HG03039 (cell line): ENCODE measurements at regions not wholly inside any gene's neighbourhood (a gene's known extent, or its start where the extent isn't known, plus 50 kb on each side); places are given as distances from the start of the nearest gene placed in this dataset.
"Not testable (repeated sequence)": the region's sequence is repeated elsewhere in the genome, so short reads cannot be mapped to it uniquely, and the experiment has no call there.

ENCODE experiments used
- ATAC-seq: cut with Tn5 transposase; IDR thresholded peaks from one replicate; pipeline ENCODE4 v1.9.1; 2021; ENCODE audit warnings: mild to moderate bottlenecking, moderate library complexity; ENCODE audit not compliant: unreplicated experiment

GRCh38 chr1:185441605-185442004 is 124.6 kb upstream of the IVNS1ABP start:
- ATAC-seq, result no peak

GRCh38 chr1:185440877-185441276 is 123.8 kb upstream of the IVNS1ABP start:
- ATAC-seq, result no peak

GRCh38 chr1:185439727-185440415 is 122.8 kb upstream of the IVNS1ABP start:
- ATAC-seq, result peak; percentile 79

- ATAC-seq, result no peak
Measured at GRCh38 chr1:185438936-185439335, 121.9 kb upstream of the IVNS1ABP start.

- ATAC-seq, result no peak
Measured at GRCh38 chr1:185435696-185436379, 118.8 kb upstream of the IVNS1ABP start.

- no peak for ATAC-seq
Measured at GRCh38 chr1:185434721-185435120, 117.7 kb upstream of the IVNS1ABP start.

- ATAC-seq, result no peak
Measured at GRCh38 chr1:185433667-185434066, 116.6 kb upstream of the IVNS1ABP start.

GRCh38 chr1:185432948-185433347 is 115.9 kb upstream of the IVNS1ABP start:
- ATAC-seq, result no peak

GRCh38 chr1:185431612-185432011 is 114.6 kb upstream of the IVNS1ABP start:
- ATAC-seq, result no peak

GRCh38 chr1:185429668-185430067 is 112.6 kb upstream of the IVNS1ABP start:
- ATAC-seq, result not testable (repeated sequence)

- no peak for ATAC-seq
Measured at GRCh38 chr1:185427776-185428175, 110.7 kb upstream of the IVNS1ABP start.

- no peak for ATAC-seq
Measured at GRCh38 chr1:185427264-185427663, 110.2 kb upstream of the IVNS1ABP start.

- ATAC-seq, result no peak
Measured at GRCh38 chr1:185426848-185427247, 109.8 kb upstream of the IVNS1ABP start.

GRCh38 chr1:185425163-185425562 is 108.1 kb upstream of the IVNS1ABP start:
- no peak for ATAC-seq

GRCh38 chr1:185421485-185422107 is 104.6 kb upstream of the IVNS1ABP start:
- ATAC-seq, result no peak

- no peak for ATAC-seq
Measured at GRCh38 chr1:185420588-185421081, 103.6 kb upstream of the IVNS1ABP start.

GRCh38 chr1:185419718-185420117 is 102.7 kb upstream of the IVNS1ABP start:
- no peak for ATAC-seq

GRCh38 chr1:185418472-185418871 is 101.4 kb upstream of the IVNS1ABP start:
- no peak for ATAC-seq

- no peak for ATAC-seq
Measured at GRCh38 chr1:185412385-185413087, 95.5 kb upstream of the IVNS1ABP start.

- ATAC-seq, result no peak
Measured at GRCh38 chr1:185409763-185410528, 92.9 kb upstream of the IVNS1ABP start.

- ATAC-seq, result no peak
Measured at GRCh38 chr1:185409345-185409744, 92.3 kb upstream of the IVNS1ABP start.
